ENCODE measurements at regions not wholly inside any gene's neighbourhood (a gene's known extent, or its start where the extent isn't known, plus 50 kb on each side); places are given as distances from the start of the nearest gene placed in this dataset.

GRCh38 chr3:178042376-178042775, 493.9 kb upstream of the KCNMB2 start:
- intact Hi-C loops (cut with micrococcal nuclease) (no loop called here), dilution Hi-C loops (cut with MboI; ENCODE audit: extremely low pct_ligation_motif_present, low sequenced_read_pairs) (no loop called here)
- DNase-seq (ENCODE audit: low read depth, low spot score): no peak
- no peak for FAIRE-seq
- Histone ChIP-seq H3K4me1 (ENCODE audit: control insufficient read depth, extremely low read depth, insufficient read depth, low read length) (no peaks in the 10 kb centered on the region), H3K4me3 (replicated peaks in 1 of 3; ENCODE audit: insufficient read depth in 1 of 3, low read depth in 1 of 3, low read length in 3 of 3) (no peak overlapping the region), H2AFZ (ENCODE audit: low read depth, low read length) (no peak overlapping the region), H3K9ac (replicated peaks; ENCODE audit: extremely low read depth, insufficient read depth, low read length) (no peak overlapping the region), H3K27ac (ENCODE audit: insufficient read depth, low read depth, low read length) (no peak overlapping the region), H3K4me2 (ENCODE audit: insufficient read depth, low read length) (no peak overlapping the region), H3K9me3 (replicated peaks; ENCODE audit: control insufficient read depth, insufficient read depth, low read length) (no peaks in the 10 kb centered on the region), H3K27me3 (ENCODE audit: control insufficient read depth in 2 of 2, insufficient read depth in 2 of 2, low read length in 2 of 2) (no peaks in the 10 kb centered on the region), H3K36me3 (ENCODE audit: control insufficient read depth in 2 of 2, extremely low read depth in 1 of 2, insufficient read depth in 2 of 2, low read length in 2 of 2) (no peaks in the 10 kb centered on the region), H4K20me1 (replicated peaks; ENCODE audit: control insufficient read depth, extremely low read depth, insufficient read depth, low read length) (no peaks in the 10 kb centered on the region), H3K79me2 (ENCODE audit: control insufficient read depth, insufficient read depth, low read length) (no peaks in the 10 kb centered on the region), H3K9me1 (replicated peaks; ENCODE audit: control insufficient read depth, extremely low read depth, insufficient read depth, low read length) (no peaks in the 10 kb centered on the region)
- POLR2A ChIA-PET: no interaction called here
- no peak for TF ChIP-seq EZH2 (IDR thresholded peaks at IDR 0.05; ENCODE audit: borderline replicate concordance, low read depth, low read length, severe bottlenecking)
- CTCF ChIA-PET: no interaction called here
- BruUV-seq (replicated peaks): no TSS peak

GRCh38 chr3:178043084-178043483, 493.2 kb upstream of the KCNMB2 start:
- Histone ChIP-seq H3K4me3 (replicated peaks in 1 of 3; ENCODE audit: insufficient read depth in 1 of 3, low read depth in 1 of 3, low read length in 3 of 3) (no peak overlapping the region), H3K4me2 (ENCODE audit: insufficient read depth, low read length) (no peak overlapping the region), H3K27ac (ENCODE audit: insufficient read depth, low read depth, low read length) (no peak overlapping the region), H3K36me3 (ENCODE audit: control insufficient read depth in 2 of 2, extremely low read depth in 1 of 2, insufficient read depth in 2 of 2, low read length in 2 of 2) (no peaks in the 10 kb centered on the region), H3K79me2 (ENCODE audit: control insufficient read depth, insufficient read depth, low read length) (no peaks in the 10 kb centered on the region), H3K4me1 (ENCODE audit: control insufficient read depth, extremely low read depth, insufficient read depth, low read length) (no peaks in the 10 kb centered on the region), H3K9ac (replicated peaks; ENCODE audit: extremely low read depth, insufficient read depth, low read length) (no peak overlapping the region), H2AFZ (ENCODE audit: low read depth, low read length) (no peak overlapping the region), H3K27me3 (ENCODE audit: control insufficient read depth in 2 of 2, insufficient read depth in 2 of 2, low read length in 2 of 2) (no peaks in the 10 kb centered on the region), H4K20me1 (replicated peaks; ENCODE audit: control insufficient read depth, extremely low read depth, insufficient read depth, low read length) (no peaks in the 10 kb centered on the region), H3K9me1 (replicated peaks; ENCODE audit: control insufficient read depth, extremely low read depth, insufficient read depth, low read length) (no peaks in the 10 kb centered on the region), H3K9me3 (replicated peaks; ENCODE audit: control insufficient read depth, insufficient read depth, low read length) (no peaks in the 10 kb centered on the region)
- no TSS peak for BruUV-seq (replicated peaks)
- POLR2A ChIA-PET: no interaction called here
- intact Hi-C loops (cut with micrococcal nuclease): no loop called here
- DNase-seq (ENCODE audit: low read depth, low spot score) (no peak), FAIRE-seq (no peak)
- no peak for TF ChIP-seq POLR2AphosphoS5 (IDR thresholded peaks at IDR 0.05; ENCODE audit: insufficient read depth, low read depth, low read length)
- no peak for TF ChIP-seq GATA2 (IDR thresholded peaks at IDR 0.05; ENCODE audit: insufficient read depth, insufficient read length, low read depth, low read length)
- TF ChIP-seq MYC (IDR thresholded peaks at IDR 0.05; ENCODE audit: low read depth, low read length): no peak
- TF ChIP-seq FOS (IDR thresholded peaks at IDR 0.05; ENCODE audit: borderline replicate concordance, insufficient read depth, low read length): no peak
- CTCF ChIA-PET: no interaction called here
- dilution Hi-C loops (cut with MboI; ENCODE audit: extremely low pct_ligation_motif_present, low sequenced_read_pairs): no loop called here
